Right atrium auricular region (tissue), 2 donors: ENCODE measurements at regions not wholly inside any gene's neighbourhood (a gene's known extent, or its start where the extent isn't known, plus 50 kb on each side); places are given as distances from the start of the nearest gene placed in this dataset.
A peak's percentile ranks its signal among the peaks of the same experiment; 100 is the strongest.

Experiments used
- DNase-seq: peaks from one replicate; pipeline ENCODE4 v3.0.0-alpha.2; 2019; ENCODE audit warnings: low spot score
- H3K27ac ChIP-seq, 2 donors: fragments of 200-600 bp; sonication (generic); 1 replicate in 1 of 2; 2 replicates in 1 of 2; pipeline ENCODE4 v1.5.1; 2016 to 2019
- H3K27me3 ChIP-seq, 2 donors: fragments of 200-600 bp; sonication (generic); one replicate each; pipeline versions ENCODE4 v1.5.1 to v1.6.0; 2017 to 2019
- H3K36me3 ChIP-seq: fragments of 200-600 bp; sonication (generic); one replicate; pipeline ENCODE4 v1.5.1; 2016
- H3K4me1 ChIP-seq, 2 donors: fragments of 200-600 bp; sonication (generic); one replicate each; pipeline versions ENCODE4 v1.5.1 to v1.6.0; 2017 to 2019
- H3K4me3 ChIP-seq, 2 donors: fragments of 200-600 bp; sonication (generic); 1 replicate in 1 of 2; 2 replicates in 1 of 2; pipeline ENCODE4 v1.5.1; 2017 to 2019; ENCODE audit warnings: mild to moderate bottlenecking in 1 of 2, moderate library complexity in 1 of 2
- H3K9me3 ChIP-seq, 2 donors: fragments of 200-600 bp; sonication (generic); one replicate each; pipeline ENCODE4 v1.5.1; 2019
- TF ChIP-seq, protein P1 (sequence below), 2 donors: fragments of 200-600 bp; sonication (generic); IDR thresholded peaks; one replicate each; pipeline ENCODE4 v1.5.1; 2019; ENCODE audit warnings: antibody characterized with exemption in 2 of 2

DNA sequence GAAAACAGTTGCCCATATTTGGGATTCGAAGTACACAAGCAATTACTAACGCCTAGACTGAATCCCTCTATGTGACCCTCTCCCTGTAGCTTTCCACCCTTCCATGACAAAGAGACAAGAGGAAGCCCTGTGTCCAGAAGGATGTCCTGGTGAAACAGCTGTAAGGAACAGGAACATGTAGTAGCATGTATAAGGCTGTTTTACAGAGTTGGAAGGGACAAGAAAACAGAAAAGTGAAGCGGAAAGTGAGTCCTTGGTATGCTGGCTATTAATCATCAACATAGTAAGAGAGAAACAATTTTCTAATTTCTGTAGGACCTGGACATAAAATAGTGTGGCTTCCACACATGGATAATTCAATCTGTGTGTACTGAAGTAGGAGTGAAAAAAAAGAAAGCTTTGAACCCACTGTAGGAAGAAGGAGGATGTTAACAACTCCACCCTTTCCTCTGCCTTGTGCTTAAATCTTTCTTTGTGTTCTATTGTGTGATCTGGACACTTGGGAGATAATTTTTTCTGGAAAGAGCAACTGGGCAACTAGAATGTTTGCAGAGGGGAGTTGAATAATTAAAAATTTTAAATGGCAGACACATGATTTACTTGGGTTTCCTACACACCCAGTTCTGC, 162.3 kb upstream of the ZSWIM2 start:
- H3K4me3 ChIP-seq = no peak overlapping the region
- no peaks in the 10 kb centered on the region for H3K27me3 ChIP-seq
- TF ChIP-seq, protein P1, sequence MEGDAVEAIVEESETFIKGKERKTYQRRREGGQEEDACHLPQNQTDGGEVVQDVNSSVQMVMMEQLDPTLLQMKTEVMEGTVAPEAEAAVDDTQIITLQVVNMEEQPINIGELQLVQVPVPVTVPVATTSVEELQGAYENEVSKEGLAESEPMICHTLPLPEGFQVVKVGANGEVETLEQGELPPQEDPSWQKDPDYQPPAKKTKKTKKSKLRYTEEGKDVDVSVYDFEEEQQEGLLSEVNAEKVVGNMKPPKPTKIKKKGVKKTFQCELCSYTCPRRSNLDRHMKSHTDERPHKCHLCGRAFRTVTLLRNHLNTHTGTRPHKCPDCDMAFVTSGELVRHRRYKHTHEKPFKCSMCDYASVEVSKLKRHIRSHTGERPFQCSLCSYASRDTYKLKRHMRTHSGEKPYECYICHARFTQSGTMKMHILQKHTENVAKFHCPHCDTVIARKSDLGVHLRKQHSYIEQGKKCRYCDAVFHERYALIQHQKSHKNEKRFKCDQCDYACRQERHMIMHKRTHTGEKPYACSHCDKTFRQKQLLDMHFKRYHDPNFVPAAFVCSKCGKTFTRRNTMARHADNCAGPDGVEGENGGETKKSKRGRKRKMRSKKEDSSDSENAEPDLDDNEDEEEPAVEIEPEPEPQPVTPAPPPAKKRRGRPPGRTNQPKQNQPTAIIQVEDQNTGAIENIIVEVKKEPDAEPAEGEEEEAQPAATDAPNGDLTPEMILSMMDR (IDR thresholded peaks at IDR 0.05) = no peak
- no peaks in the 10 kb centered on the region for H3K9me3 ChIP-seq
- no peak for DNase-seq
- H3K27ac ChIP-seq = no peak overlapping the region
- H3K36me3 ChIP-seq = no peaks in the 10 kb centered on the region
- no peaks in the 10 kb centered on the region for H3K4me1 ChIP-seq

DNA sequence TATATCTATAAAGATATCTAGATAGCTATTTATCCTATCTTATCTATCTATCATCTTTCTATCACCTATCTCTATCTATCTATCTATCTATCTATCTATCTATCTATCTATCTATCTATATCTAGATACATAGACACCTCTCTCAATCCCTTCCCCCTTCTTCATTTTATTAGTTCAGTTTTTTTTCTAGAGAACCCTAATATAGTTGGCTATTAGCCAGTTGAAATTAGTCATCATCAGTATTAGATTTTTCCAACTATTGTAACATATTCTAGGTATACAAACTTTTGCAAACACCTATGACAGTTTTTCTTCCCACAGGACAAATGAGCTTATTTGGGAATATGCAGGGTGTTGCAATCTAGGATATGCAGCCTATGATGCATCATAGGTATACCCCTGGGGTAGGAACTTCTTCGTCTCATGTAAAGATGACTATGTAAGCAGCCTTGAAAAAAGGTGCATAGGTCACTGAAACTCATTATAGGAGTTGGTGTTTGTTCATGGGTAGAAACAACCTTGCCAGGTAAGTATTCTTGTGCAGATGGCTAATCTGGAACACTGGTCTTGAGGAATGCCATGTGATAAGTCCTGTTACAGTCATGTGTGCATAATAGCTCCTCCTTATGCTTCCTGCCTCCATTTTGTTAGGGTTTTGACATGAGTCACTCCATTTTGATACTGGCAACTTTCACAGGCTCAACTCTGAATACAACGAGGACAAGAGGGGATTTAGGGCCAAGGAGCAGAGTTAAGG, 160.7 kb upstream of the ZSWIM2 start:
- TF ChIP-seq, protein P1 (IDR thresholded peaks at IDR 0.05) = no peak
- Histone ChIP-seq H3K4me3 (no peak overlapping the region), H3K27me3 (no peaks in the 10 kb centered on the region), H3K27ac (no peak overlapping the region), H3K36me3 (no peaks in the 10 kb centered on the region), H3K4me1 (no peaks in the 10 kb centered on the region), H3K9me3 (no peaks in the 10 kb centered on the region)
- no peak for DNase-seq

DNA sequence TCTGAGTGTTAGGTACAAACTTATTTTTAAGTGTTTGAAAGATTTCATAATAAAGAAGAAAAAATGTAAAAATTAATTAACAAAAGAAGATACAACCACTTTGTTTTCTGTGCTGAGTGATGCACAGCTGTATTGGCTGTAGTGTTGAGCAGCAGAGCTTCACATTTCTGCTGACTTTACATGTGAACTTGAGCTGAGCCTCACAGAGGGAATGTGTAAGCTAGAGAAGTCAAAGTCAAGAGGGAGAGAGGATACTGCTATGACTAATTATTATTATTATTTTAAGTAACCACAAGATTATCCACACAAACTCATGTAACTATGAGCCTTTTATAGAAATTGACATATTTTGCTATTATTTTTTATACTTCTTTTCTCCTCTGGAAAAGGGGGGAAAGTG, 159.1 kb upstream of the ZSWIM2 start:
- Histone ChIP-seq H3K27me3 (no peaks in the 10 kb centered on the region), H3K9me3 (no peaks in the 10 kb centered on the region), H3K4me1 (no peaks in the 10 kb centered on the region), H3K4me3 (no peak overlapping the region), H3K27ac (no peak overlapping the region), H3K36me3 (no peaks in the 10 kb centered on the region)
- TF ChIP-seq, protein P1 (IDR thresholded peaks at IDR 0.05) = no peak
- DNase-seq = no peak

DNA sequence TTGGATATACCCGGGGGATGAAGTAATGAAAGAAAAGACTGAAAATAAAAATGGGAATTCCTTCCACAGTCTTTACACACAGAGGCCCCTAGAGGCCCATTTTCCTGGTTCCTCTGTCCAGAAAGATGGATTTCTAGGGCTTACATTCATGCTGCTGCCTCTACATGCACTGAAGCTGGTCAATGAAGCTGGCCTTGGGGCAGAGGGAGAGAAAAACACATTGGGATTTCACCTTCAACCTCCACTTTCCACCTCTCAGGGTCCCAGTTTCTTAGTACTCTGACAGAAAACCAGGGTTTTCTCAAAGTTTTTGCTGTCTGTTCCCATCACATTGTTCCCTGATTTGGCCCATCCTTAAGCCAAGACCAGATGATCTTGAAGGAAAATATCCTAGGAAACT, 154.6 kb upstream of the ZSWIM2 start:
- H3K9me3 ChIP-seq = peaks cover 0 to 8% of the 10 kb centered on the region in 2 donors
- TF ChIP-seq, protein P1 (IDR thresholded peaks at IDR 0.05) = no peak
- H3K36me3 ChIP-seq = no peaks in the 10 kb centered on the region
- no peak for DNase-seq
- no peaks in the 10 kb centered on the region for H3K27me3 ChIP-seq
- peak overlapping the region in 1 of 2 donors; percentile 9 for H3K4me3 ChIP-seq
- no peak overlapping the region for H3K27ac ChIP-seq
- H3K4me1 ChIP-seq = no peaks in the 10 kb centered on the region

- no peak overlapping the region for H3K27ac ChIP-seq
- H3K36me3 ChIP-seq = no peaks in the 10 kb centered on the region
- TF ChIP-seq, protein P1 (IDR thresholded peaks at IDR 0.05) = no peak
- no peaks in the 10 kb centered on the region for H3K4me1 ChIP-seq
- no peak for DNase-seq
- H3K9me3 ChIP-seq = peaks cover 0 to 8% of the 10 kb centered on the region in 2 donors
- H3K4me3 ChIP-seq = peak overlapping the region in 1 of 2 donors; percentile 9
- H3K27me3 ChIP-seq = no peaks in the 10 kb centered on the region
These were observed 154.1 kb upstream of the ZSWIM2 start for GRCh38 chr2:187003038-187003554.
